ENCODE measurements at regions not wholly inside any gene's neighbourhood (a gene's known extent, or its start where the extent isn't known, plus 50 kb on each side); places are given as distances from the start of the nearest gene placed in this dataset.

GRCh38 chr17:72429066-72429638, 308.3 kb downstream of the SOX9 start:
- DNase-seq (ENCODE audit: insufficient read length, low spot score) (no peak), FAIRE-seq (no peak)
- no peak for TF ChIP-seq CTCF (IDR thresholded peaks at IDR 0.05; ENCODE audit: insufficient read depth, missing control alignments)

- peak; percentile 13 for TF ChIP-seq CTCF (IDR thresholded peaks at IDR 0.05; ENCODE audit: insufficient read depth, missing control alignments)
- FAIRE-seq (no peak), DNase-seq (ENCODE audit: insufficient read length, low spot score) (no peak)
Observed at GRCh38 chr17:72430611-72431432, 310.0 kb downstream of the SOX9 start.

- FAIRE-seq (no peak), DNase-seq (ENCODE audit: insufficient read length, low spot score) (no peak)
- TF ChIP-seq CTCF (IDR thresholded peaks at IDR 0.05; ENCODE audit: insufficient read depth, missing control alignments): no peak
Observed at GRCh38 chr17:72432143-72432621, 311.4 kb downstream of the SOX9 start.

GRCh38 chr17:72432881-72433280, 312.1 kb downstream of the SOX9 start:
- FAIRE-seq (no peak), DNase-seq (ENCODE audit: insufficient read length, low spot score) (no peak)
- TF ChIP-seq CTCF (IDR thresholded peaks at IDR 0.05; ENCODE audit: insufficient read depth, missing control alignments): no peak

- no peak for DNase-seq (ENCODE audit: insufficient read length, low spot score)
- TF ChIP-seq CTCF (IDR thresholded peaks at IDR 0.05; ENCODE audit: insufficient read depth, missing control alignments): no peak
- FAIRE-seq: no peak
Observed at GRCh38 chr17:72433797-72434196, 313.0 kb downstream of the SOX9 start.

- DNase-seq (ENCODE audit: insufficient read length, low spot score) (no peak), FAIRE-seq (no peak)
- no peak for TF ChIP-seq CTCF (IDR thresholded peaks at IDR 0.05; ENCODE audit: insufficient read depth, missing control alignments)
Observed at GRCh38 chr17:72434581-72434980, 313.8 kb downstream of the SOX9 start.
